ENCODE measurements at regions not wholly inside any gene's neighbourhood (a gene's known extent, or its start where the extent isn't known, plus 50 kb on each side); places are given as distances from the start of the nearest gene placed in this dataset.

GRCh38 chr2:65831509-65831908 lies 399.1 kb upstream of the SPRED2 start:
- H3K4me1 ChIP-seq = no peaks in the 10 kb centered on the region
- no peak overlapping the region for H3K4me3 ChIP-seq
- no peak overlapping the region for H3K27ac ChIP-seq
- DNase-seq (ENCODE audit: low spot score in 2 of 2) = no peak
- no peaks in the 10 kb centered on the region for H3K27me3 ChIP-seq
- H3K9me3 ChIP-seq = no peaks in the 10 kb centered on the region
- intact Hi-C loops (cut with DNase I) = no loop called here
- TF ChIP-seq, protein P1, sequence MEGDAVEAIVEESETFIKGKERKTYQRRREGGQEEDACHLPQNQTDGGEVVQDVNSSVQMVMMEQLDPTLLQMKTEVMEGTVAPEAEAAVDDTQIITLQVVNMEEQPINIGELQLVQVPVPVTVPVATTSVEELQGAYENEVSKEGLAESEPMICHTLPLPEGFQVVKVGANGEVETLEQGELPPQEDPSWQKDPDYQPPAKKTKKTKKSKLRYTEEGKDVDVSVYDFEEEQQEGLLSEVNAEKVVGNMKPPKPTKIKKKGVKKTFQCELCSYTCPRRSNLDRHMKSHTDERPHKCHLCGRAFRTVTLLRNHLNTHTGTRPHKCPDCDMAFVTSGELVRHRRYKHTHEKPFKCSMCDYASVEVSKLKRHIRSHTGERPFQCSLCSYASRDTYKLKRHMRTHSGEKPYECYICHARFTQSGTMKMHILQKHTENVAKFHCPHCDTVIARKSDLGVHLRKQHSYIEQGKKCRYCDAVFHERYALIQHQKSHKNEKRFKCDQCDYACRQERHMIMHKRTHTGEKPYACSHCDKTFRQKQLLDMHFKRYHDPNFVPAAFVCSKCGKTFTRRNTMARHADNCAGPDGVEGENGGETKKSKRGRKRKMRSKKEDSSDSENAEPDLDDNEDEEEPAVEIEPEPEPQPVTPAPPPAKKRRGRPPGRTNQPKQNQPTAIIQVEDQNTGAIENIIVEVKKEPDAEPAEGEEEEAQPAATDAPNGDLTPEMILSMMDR (IDR thresholded peaks at IDR 0.05) = no peak
- H3K36me3 ChIP-seq = no peaks in the 10 kb centered on the region

- H3K27me3 ChIP-seq = no peaks in the 10 kb centered on the region
Measured at GRCh38 chr2:65826567-65826966, 394.2 kb upstream of the SPRED2 start.

GRCh38 chr2:65823511-65823910 lies 391.1 kb upstream of the SPRED2 start:
- H3K4me3 ChIP-seq = no peak overlapping the region
- H3K9me3 ChIP-seq = no peaks in the 10 kb centered on the region
- no peaks in the 10 kb centered on the region for H3K27me3 ChIP-seq
- TF ChIP-seq, protein P1 (IDR thresholded peaks at IDR 0.05) = no peak
- intact Hi-C loops (cut with DNase I) = no loop called here
- no peaks in the 10 kb centered on the region for H3K4me1 ChIP-seq
- no peak for DNase-seq (ENCODE audit: low spot score in 2 of 2)
- no peaks in the 10 kb centered on the region for H3K36me3 ChIP-seq
- no peak overlapping the region for H3K27ac ChIP-seq

More at GRCh38 chr2:65826567-65826966, 394.2 kb upstream of the SPRED2 start:
- H3K36me3 ChIP-seq = no peaks in the 10 kb centered on the region
- no peaks in the 10 kb centered on the region for H3K9me3 ChIP-seq
- no peaks in the 10 kb centered on the region for H3K4me1 ChIP-seq
- H3K4me3 ChIP-seq = no peak overlapping the region
- intact Hi-C loops (cut with DNase I) = no loop called here
- TF ChIP-seq, protein P1 (IDR thresholded peaks at IDR 0.05) = no peak
- no peak overlapping the region for H3K27ac ChIP-seq
- no peak for DNase-seq (ENCODE audit: low spot score in 2 of 2)

DNA sequence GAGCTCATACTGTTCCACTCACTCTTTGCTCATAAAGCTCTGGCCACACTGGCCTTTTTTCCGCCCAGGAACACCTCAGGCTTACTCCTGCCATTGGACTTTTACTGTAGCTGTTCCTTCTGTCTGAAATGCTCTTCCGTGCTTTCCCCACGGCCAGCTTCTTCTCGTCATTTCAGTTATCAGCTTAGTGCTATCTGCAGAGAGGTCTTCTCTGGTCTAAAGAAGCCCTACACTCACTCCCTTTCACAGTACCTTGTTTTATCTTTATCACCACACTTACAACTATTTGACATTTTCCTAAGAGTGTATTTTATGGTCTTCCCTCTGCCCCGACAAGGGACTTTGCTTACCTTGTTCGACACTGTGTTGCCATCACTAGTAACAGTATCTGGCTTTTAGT lies 388.1 kb upstream of the SPRED2 start:
- DNase-seq (ENCODE audit: low spot score in 2 of 2) = no peak
- H3K9me3 ChIP-seq = no peaks in the 10 kb centered on the region
- H3K27ac ChIP-seq = no peak overlapping the region
- H3K36me3 ChIP-seq = no peaks in the 10 kb centered on the region
- no peaks in the 10 kb centered on the region for H3K27me3 ChIP-seq
- H3K4me1 ChIP-seq = no peaks in the 10 kb centered on the region
- intact Hi-C loops (cut with DNase I) = no loop called here
- H3K4me3 ChIP-seq = no peak overlapping the region
- TF ChIP-seq, protein P1 (IDR thresholded peaks at IDR 0.05) = no peak

DNA sequence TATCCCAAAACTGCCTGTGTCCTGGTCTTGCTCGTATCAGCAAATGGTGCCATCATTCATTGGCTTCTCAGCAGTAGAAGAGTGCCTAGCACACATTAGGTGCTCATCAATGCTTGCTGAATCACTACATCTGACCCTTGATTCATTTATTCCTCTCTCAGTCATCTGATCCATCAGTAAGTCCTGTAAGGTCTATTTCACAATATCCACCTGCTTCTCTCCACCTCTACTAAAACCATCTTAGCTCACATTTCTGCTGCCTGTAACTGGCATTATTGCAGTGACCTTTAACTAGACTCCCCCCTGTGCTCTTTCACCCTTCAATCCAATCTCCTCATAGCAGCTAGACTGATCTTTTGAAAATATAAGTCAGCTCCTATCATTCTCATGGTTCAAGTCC lies 387.6 kb upstream of the SPRED2 start:
- TF ChIP-seq, protein P1 (IDR thresholded peaks at IDR 0.05) = no peak
- Histone ChIP-seq H3K4me1 (no peaks in the 10 kb centered on the region), H3K9me3 (no peaks in the 10 kb centered on the region), H3K27ac (no peak overlapping the region), H3K36me3 (no peaks in the 10 kb centered on the region), H3K4me3 (no peak overlapping the region), H3K27me3 (no peaks in the 10 kb centered on the region)
- no peak for DNase-seq (ENCODE audit: low spot score in 2 of 2)
- intact Hi-C loops (cut with DNase I) = no loop called here

- H3K27me3 ChIP-seq = no peaks in the 10 kb centered on the region
- DNase-seq (ENCODE audit: low spot score in 2 of 2) = no peak
- no peak overlapping the region for H3K4me3 ChIP-seq
- intact Hi-C loops (cut with DNase I) = no loop called here
- TF ChIP-seq, protein P1 (IDR thresholded peaks at IDR 0.05) = no peak
- H3K27ac ChIP-seq = no peak overlapping the region
- no peaks in the 10 kb centered on the region for H3K9me3 ChIP-seq
- H3K36me3 ChIP-seq = no peaks in the 10 kb centered on the region
- no peaks in the 10 kb centered on the region for H3K4me1 ChIP-seq
Measured at GRCh38 chr2:65818873-65819451, 386.6 kb upstream of the SPRED2 start.

All from ascending aorta (tissue), 2 donors.